ENCODE measurements at regions not wholly inside any gene's neighbourhood (a gene's known extent, or its start where the extent isn't known, plus 50 kb on each side); places are given as distances from the start of the nearest gene placed in this dataset.
A peak's percentile ranks its signal among the peaks of the same experiment; 100 is the strongest.

GRCh38 chr11:104332110-104332509, 168.2 kb upstream of the PDGFD start:
- no peak for DNase-seq (ENCODE audit: low read depth)
- TF ChIP-seq, protein P1, sequence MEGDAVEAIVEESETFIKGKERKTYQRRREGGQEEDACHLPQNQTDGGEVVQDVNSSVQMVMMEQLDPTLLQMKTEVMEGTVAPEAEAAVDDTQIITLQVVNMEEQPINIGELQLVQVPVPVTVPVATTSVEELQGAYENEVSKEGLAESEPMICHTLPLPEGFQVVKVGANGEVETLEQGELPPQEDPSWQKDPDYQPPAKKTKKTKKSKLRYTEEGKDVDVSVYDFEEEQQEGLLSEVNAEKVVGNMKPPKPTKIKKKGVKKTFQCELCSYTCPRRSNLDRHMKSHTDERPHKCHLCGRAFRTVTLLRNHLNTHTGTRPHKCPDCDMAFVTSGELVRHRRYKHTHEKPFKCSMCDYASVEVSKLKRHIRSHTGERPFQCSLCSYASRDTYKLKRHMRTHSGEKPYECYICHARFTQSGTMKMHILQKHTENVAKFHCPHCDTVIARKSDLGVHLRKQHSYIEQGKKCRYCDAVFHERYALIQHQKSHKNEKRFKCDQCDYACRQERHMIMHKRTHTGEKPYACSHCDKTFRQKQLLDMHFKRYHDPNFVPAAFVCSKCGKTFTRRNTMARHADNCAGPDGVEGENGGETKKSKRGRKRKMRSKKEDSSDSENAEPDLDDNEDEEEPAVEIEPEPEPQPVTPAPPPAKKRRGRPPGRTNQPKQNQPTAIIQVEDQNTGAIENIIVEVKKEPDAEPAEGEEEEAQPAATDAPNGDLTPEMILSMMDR (IDR thresholded peaks at IDR 0.05; ENCODE audit: insufficient read depth, low read depth, low read length): peak; percentile 18
- no peak overlapping the region for H3K4me3 ChIP-seq (ENCODE audit: low read depth, low read length)

- TF ChIP-seq, protein P1 (IDR thresholded peaks at IDR 0.05; ENCODE audit: insufficient read depth, low read depth, low read length): no peak
- no peak for DNase-seq (ENCODE audit: low read depth)
- no peak overlapping the region for H3K4me3 ChIP-seq (ENCODE audit: low read depth, low read length)
These were observed 165.2 kb upstream of the PDGFD start for GRCh38 chr11:104329078-104329665.

DNA sequence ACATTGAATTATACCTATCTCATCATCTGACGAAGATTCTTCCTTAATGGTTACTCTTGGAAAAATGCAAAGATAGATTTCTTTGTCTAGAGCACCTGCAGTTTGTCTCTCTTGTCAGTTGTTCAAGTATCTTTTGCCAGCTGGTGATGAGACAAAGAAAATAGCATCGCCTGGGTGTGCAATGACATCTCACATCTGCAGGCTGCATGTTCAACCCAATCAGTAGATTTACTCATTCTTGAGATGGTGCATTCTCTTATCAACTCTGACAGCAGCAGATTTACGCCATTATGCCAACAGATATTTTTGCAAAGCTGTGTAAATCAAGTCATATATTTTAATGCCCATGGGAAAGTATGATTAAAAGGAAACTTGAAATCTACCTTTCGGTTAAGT, 164.6 kb upstream of the PDGFD start:
- TF ChIP-seq, protein P1 (IDR thresholded peaks at IDR 0.05; ENCODE audit: insufficient read depth, low read depth, low read length): no peak
- no peak for DNase-seq (ENCODE audit: low read depth)

GRCh38 chr11:104327861-104328511, 164.0 kb upstream of the PDGFD start:
- no peak overlapping the region for H3K4me3 ChIP-seq (ENCODE audit: low read depth, low read length)
- TF ChIP-seq, protein P1 (IDR thresholded peaks at IDR 0.05; ENCODE audit: insufficient read depth, low read depth, low read length): no peak
- no peak for DNase-seq (ENCODE audit: low read depth)

More for the DNA sequence above, 164.6 kb upstream of the PDGFD start:
- H3K4me3 ChIP-seq (ENCODE audit: low read depth, low read length): no peak overlapping the region

DNA sequence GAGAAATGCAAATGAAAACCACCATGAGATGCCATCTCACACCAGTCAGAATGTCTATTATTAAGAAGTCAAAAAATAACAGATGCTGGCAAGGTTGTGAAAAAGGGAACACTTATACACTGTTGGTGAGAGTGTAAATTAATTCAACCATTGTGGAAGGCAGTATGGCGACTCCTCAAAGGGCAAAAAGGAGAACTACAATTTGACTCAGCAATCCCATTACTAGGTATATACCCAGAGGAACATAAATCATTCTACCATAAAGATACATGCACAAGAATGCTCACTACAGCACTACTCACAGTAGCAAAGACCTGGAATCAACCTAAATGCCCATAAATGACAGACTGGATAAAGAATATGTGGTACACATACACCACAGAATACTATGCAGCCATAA, 161.1 kb upstream of the PDGFD start:
- TF ChIP-seq, protein P1 (IDR thresholded peaks at IDR 0.05; ENCODE audit: insufficient read depth, low read depth, low read length): no peak
- no peak overlapping the region for H3K4me3 ChIP-seq (ENCODE audit: low read depth, low read length)
- no peak for DNase-seq (ENCODE audit: low read depth)

DNA sequence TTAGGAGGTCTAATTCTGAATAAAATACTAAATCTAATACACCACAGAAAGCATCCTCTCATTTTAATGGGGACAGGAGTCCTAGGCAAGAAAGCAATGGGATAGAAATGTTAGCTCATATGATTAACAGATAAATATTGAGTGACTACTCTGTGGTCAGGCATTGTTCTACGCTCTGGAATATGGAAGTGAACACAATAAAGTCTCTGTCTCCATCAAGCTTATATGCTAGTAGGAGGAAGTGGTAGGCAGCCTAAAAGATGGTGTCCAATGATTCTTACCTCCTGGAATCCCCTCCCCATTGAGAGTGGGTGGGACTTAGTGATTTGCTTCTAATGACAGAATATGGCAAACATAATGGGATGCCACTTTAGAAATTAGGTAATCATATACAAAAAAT, 160.3 kb upstream of the PDGFD start:
- no peak for DNase-seq (ENCODE audit: low read depth)
- no peak overlapping the region for H3K4me3 ChIP-seq (ENCODE audit: low read depth, low read length)
- TF ChIP-seq, protein P1 (IDR thresholded peaks at IDR 0.05; ENCODE audit: insufficient read depth, low read depth, low read length): no peak

Measured in fibroblast of villous mesenchyme (primary cell).